Trophoblast cell (in vitro differentiated cells and primary cell): ENCODE measurements at regions not wholly inside any gene's neighbourhood (a gene's known extent, or its start where the extent isn't known, plus 50 kb on each side); places are given as distances from the start of the nearest gene placed in this dataset.

ENCODE experiments used
- DNase-seq, 2 donors: peaks; one replicate each; pipeline ENCODE4 v3.0.0-alpha.2; 2016
- H2AFZ ChIP-seq: 2 replicates; pipeline ENCODE4 v1.6.1; 2013; ENCODE audit warnings: low read length, moderate library complexity, mild to moderate bottlenecking; ENCODE audit not compliant: insufficient read depth, poor library complexity
- H2AK5ac ChIP-seq: 2 replicates; pipeline ENCODE4 v1.6.1; 2013; ENCODE audit warnings: mild to moderate bottlenecking, low read length
- H2BK120ac ChIP-seq: 2 replicates; pipeline ENCODE4 v1.6.1; 2013; ENCODE audit warnings: low read length, mild to moderate bottlenecking, moderate library complexity; ENCODE audit not compliant: insufficient read depth, poor library complexity
- H2BK12ac ChIP-seq: 2 replicates; pipeline ENCODE4 v1.6.1; 2013; ENCODE audit warnings: mild to moderate bottlenecking, low read length, moderate library complexity
- H2BK5ac ChIP-seq: 2 replicates; pipeline ENCODE4 v1.6.1; 2013; ENCODE audit warnings: low read length, low read depth, moderate library complexity, mild to moderate bottlenecking; ENCODE audit not compliant: poor library complexity
- H3K14ac ChIP-seq: 2 replicates; pipeline ENCODE4 v1.6.1; 2013; ENCODE audit warnings: mild to moderate bottlenecking, low read length
- H3K18ac ChIP-seq: 2 replicates; pipeline ENCODE4 v1.6.1; 2013; ENCODE audit warnings: mild to moderate bottlenecking, low read length
- H3K23ac ChIP-seq: 2 replicates; pipeline ENCODE4 v1.6.1; 2013; ENCODE audit warnings: low read length
- H3K27ac ChIP-seq: 2 replicates; pipeline ENCODE4 v1.5.1; 2013; ENCODE audit warnings: low read depth, mild to moderate bottlenecking, inconsistent platforms, low read length, moderate library complexity
- H3K27me3 ChIP-seq: 2 replicates; pipeline ENCODE4 v1.6.1; 2013; ENCODE audit warnings: inconsistent platforms, mild to moderate bottlenecking, low read length, moderate library complexity; ENCODE audit not compliant: insufficient read depth
- H3K36me3 ChIP-seq, 2 experiments: 1 replicate in 1 of 2; 2 replicates in 1 of 2; pipeline ENCODE4 v1.6.1; 2013; ENCODE audit warnings: low read length in 2 of 2, mild to moderate bottlenecking in 2 of 2, moderate library complexity in 1 of 2; ENCODE audit not compliant: insufficient read depth in 2 of 2, control insufficient read depth in 1 of 2
- H3K4ac ChIP-seq: 2 replicates; pipeline ENCODE4 v1.6.1; 2013; ENCODE audit warnings: low read depth, mild to moderate bottlenecking, low read length, moderate library complexity
- H3K4me1 ChIP-seq, 2 experiments: 1 replicate in 1 of 2; 2 replicates in 1 of 2; pipeline ENCODE4 v1.6.1; 2013; ENCODE audit warnings: low read length in 2 of 2, mild to moderate bottlenecking in 2 of 2, moderate library complexity in 1 of 2; ENCODE audit not compliant: insufficient read depth in 2 of 2, control insufficient read depth in 1 of 2
- H3K4me2 ChIP-seq: 2 replicates; pipeline ENCODE4 v1.6.1; 2013; ENCODE audit warnings: inconsistent platforms, mild to moderate bottlenecking, low read length, moderate library complexity
- H3K4me3 ChIP-seq: 2 replicates; pipeline ENCODE4 v1.5.1; 2013; ENCODE audit warnings: mild to moderate bottlenecking, low read depth, low read length, inconsistent platforms
- H3K79me1 ChIP-seq: one replicate; pipeline ENCODE4 v1.6.1; 2013; ENCODE audit warnings: low read length
- H3K79me2 ChIP-seq: 2 replicates; pipeline ENCODE4 v1.6.1; 2013; ENCODE audit warnings: low read length, mild to moderate bottlenecking; ENCODE audit not compliant: control insufficient read depth, insufficient read depth, poor library complexity
- H3K9ac ChIP-seq: 2 replicates; pipeline ENCODE4 v1.6.1; 2013; ENCODE audit warnings: mild to moderate bottlenecking, low read length
- H3K9me3 ChIP-seq: 2 replicates; pipeline ENCODE4 v1.6.1; 2013; ENCODE audit warnings: low read depth, mild to moderate bottlenecking, control low read depth, inconsistent platforms, low read length; ENCODE audit not compliant: insufficient read depth
- H4K12ac ChIP-seq: 2 replicates; pipeline ENCODE4 v1.6.1; 2013; ENCODE audit warnings: low read depth, mild to moderate bottlenecking, low read length, moderate library complexity
- H4K8ac ChIP-seq: 2 replicates; pipeline ENCODE4 v1.6.1; 2013; ENCODE audit warnings: low read depth, mild to moderate bottlenecking, low read length, moderate library complexity
- H4K91ac ChIP-seq: one replicate; pipeline ENCODE4 v1.6.1; 2013; ENCODE audit warnings: low read depth, mild to moderate bottlenecking, low read length, moderate library complexity
- WGBS: extraction: QIAGEN DNeasy Blood & Tissue Kit; methylation state at CpG from one replicate; pipeline ENCODE4 v1.1.7; 2013; ENCODE audit warnings: missing lambda C conversion rate; ENCODE audit not compliant: insufficient read length, insufficient coverage; ENCODE audit errors: extremely low coverage; 5-methylcytosine and 5-hydroxymethylcytosine counted together

DNA sequence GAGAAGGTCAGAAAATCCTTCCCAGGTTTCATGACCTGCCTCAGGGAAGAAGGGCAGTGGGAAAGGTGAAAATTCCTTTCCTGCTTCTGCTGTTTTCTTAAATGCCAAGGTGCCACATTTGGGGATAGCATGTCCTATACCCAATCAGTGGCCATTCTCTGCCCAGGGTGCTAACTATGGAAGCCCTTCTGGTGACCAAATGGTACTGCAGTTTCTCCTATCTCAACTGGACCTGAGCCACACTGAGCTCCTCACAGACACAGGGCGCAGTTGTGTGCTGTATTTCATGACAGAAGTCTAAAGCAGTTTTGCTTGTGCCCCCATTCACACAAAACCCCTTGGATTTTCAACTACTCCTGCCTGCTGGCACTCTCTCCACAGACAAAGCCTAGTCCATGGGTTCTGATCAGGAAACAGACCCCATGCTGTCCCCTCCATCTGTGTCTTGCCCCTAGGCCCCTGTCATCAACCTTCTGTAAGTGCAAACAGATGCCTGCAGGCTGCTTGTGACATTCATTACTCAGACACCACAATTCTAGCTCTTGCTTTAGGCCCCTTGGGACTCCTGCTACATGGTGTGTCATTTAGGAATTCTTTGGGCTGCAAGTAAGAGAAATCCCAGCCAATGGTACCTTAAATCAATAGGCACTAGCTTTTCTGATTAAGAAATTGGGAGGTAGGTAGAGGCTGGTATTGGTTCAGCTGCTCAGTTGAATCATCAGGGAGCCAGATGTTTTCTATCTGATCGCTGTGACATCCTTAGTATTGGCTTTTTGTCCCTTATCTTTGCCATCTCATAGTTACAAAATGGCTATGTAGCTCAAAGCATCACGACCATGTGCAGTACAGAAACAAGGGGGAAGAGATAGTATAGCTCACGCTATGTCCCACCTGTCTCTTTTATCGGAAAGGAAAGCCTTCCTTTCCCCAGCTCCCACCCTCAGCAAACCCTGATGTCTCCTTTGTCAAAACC, 147.8 kb downstream of the CD83 start:
- Histone ChIP-seq H3K27ac (no peak overlapping the region), H3K14ac (no peak overlapping the region), H3K9me3 (peaks cover 1% of the 10 kb centered on the region), H2BK12ac (no peak overlapping the region), H3K23ac (no peak overlapping the region), H3K9ac (no peak overlapping the region), H3K79me2 (no peaks in the 10 kb centered on the region), H2AFZ (no peak overlapping the region), H3K18ac (no peak overlapping the region), H4K8ac (no peak overlapping the region), H4K91ac (no peak overlapping the region), H3K4me1 (no peaks in the 10 kb centered on the region), H3K36me3 (no peaks in the 10 kb centered on the region), H3K79me1 (no peaks in the 10 kb centered on the region), H3K4me3 (no peak overlapping the region), H4K12ac (no peak overlapping the region), H2AK5ac (no peak overlapping the region), H2BK5ac (no peak overlapping the region), H3K4me2 (no peak overlapping the region), H3K4ac (no peak overlapping the region), H2BK120ac (no peak overlapping the region), H3K27me3 (no peaks in the 10 kb centered on the region)
- DNase-seq, result peak in 1 of 2 donors; percentile 64
- WGBS, result no CpG with 5 or more reads among the region's 5 CpGs

DNA sequence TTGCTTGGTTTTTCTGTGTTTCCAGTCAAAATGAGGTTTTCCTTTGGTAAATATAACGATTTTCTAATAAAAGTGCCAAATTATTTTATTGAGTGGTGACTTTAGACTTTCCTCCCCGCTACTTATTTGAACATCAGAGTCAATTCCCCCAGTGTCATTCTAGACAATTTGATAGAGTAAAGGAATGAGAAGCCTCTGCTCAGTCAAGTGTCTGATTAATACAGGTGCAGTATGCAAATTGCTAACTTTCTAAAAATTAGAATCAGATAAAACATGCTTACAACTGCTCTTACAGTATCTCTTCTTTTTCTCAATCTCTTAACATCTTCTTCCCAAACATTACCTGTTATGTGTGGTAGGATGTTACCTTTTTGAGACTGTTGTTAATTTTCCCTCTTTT, 148.7 kb downstream of the CD83 start:
- Histone ChIP-seq H3K23ac (no peak overlapping the region), H3K14ac (no peak overlapping the region), H3K79me1 (no peaks in the 10 kb centered on the region), H3K79me2 (no peaks in the 10 kb centered on the region), H3K27me3 (no peaks in the 10 kb centered on the region), H4K8ac (no peak overlapping the region), H3K9me3 (peaks cover 2% of the 10 kb centered on the region), H3K27ac (no peak overlapping the region), H2AK5ac (no peak overlapping the region), H3K18ac (no peak overlapping the region), H3K4ac (no peak overlapping the region), H2AFZ (no peak overlapping the region), H3K9ac (no peak overlapping the region), H4K91ac (no peak overlapping the region), H2BK5ac (no peak overlapping the region), H3K4me3 (no peak overlapping the region), H3K4me1 (no peaks in the 10 kb centered on the region), H3K36me3 (no peaks in the 10 kb centered on the region), H2BK120ac (no peak overlapping the region), H3K4me2 (no peak overlapping the region), H2BK12ac (no peak overlapping the region), H4K12ac (no peak overlapping the region)
- no peak for DNase-seq
- no CpG with 5 or more reads among the region's 2 CpGs for WGBS

- peak in 1 of 2 donors; percentile 76 for DNase-seq
- Histone ChIP-seq H3K36me3 (no peaks in the 10 kb centered on the region), H2AFZ (no peak overlapping the region), H3K18ac (no peak overlapping the region), H3K79me1 (no peaks in the 10 kb centered on the region), H3K4ac (no peak overlapping the region), H3K14ac (no peak overlapping the region), H3K4me2 (no peak overlapping the region), H2BK120ac (no peak overlapping the region), H2AK5ac (no peak overlapping the region), H4K8ac (no peak overlapping the region), H3K4me3 (no peak overlapping the region), H2BK5ac (no peak overlapping the region), H3K27ac (no peak overlapping the region), H3K79me2 (no peaks in the 10 kb centered on the region), H2BK12ac (no peak overlapping the region), H4K91ac (no peak overlapping the region), H3K9ac (no peak overlapping the region), H3K9me3 (peaks cover 8% of the 10 kb centered on the region), H4K12ac (no peak overlapping the region), H3K4me1 (no peaks in the 10 kb centered on the region), H3K23ac (peak overlapping the region; percentile 37), H3K27me3 (no peaks in the 10 kb centered on the region)
- WGBS, result no CpG with 5 or more reads among the region's 9 CpGs
Measured at GRCh38 chr6:14267885-14268660, 150.5 kb downstream of the CD83 start.

- H2BK5ac ChIP-seq, result no peak overlapping the region
- no peak overlapping the region for H2BK12ac ChIP-seq
- no peaks in the 10 kb centered on the region for H3K79me2 ChIP-seq
- peaks cover 10% of the 10 kb centered on the region for H3K9me3 ChIP-seq
- H2AK5ac ChIP-seq, result no peak overlapping the region
- no peak overlapping the region for H3K4me2 ChIP-seq
- no peak overlapping the region for H3K4ac ChIP-seq
- H2AFZ ChIP-seq, result no peak overlapping the region
- H4K12ac ChIP-seq, result no peak overlapping the region
- H3K36me3 ChIP-seq, result no peaks in the 10 kb centered on the region
- no peaks in the 10 kb centered on the region for H3K27me3 ChIP-seq
- H4K8ac ChIP-seq, result no peak overlapping the region
- no peak overlapping the region for H4K91ac ChIP-seq
- no peak for DNase-seq
- H3K9ac ChIP-seq, result no peak overlapping the region
- no peak overlapping the region for H3K18ac ChIP-seq
- H3K14ac ChIP-seq, result no peak overlapping the region
- no peak overlapping the region for H3K23ac ChIP-seq
- no peak overlapping the region for H3K27ac ChIP-seq
- H2BK120ac ChIP-seq, result no peak overlapping the region
- no peaks in the 10 kb centered on the region for H3K4me1 ChIP-seq
- no CpG with 5 or more reads among the region's 2 CpGs for WGBS
- no peaks in the 10 kb centered on the region for H3K79me1 ChIP-seq
- no peak overlapping the region for H3K4me3 ChIP-seq
Measured at GRCh38 chr6:14269436-14269835, 151.9 kb downstream of the CD83 start.
